Pancreas (tissue), 10 donors: ENCODE measurements at regions not wholly inside any gene's neighbourhood (a gene's known extent, or its start where the extent isn't known, plus 50 kb on each side); places are given as distances from the start of the nearest gene placed in this dataset.

Source experiments
- ATAC-seq, 4 donors: fragments of 200-7000 bp; cut with Tn5 transposase; one replicate each; pipeline versions ENCODE4 v1.8.0 to v1.9.1; 2020; ENCODE audit warnings: mild to moderate bottlenecking in 4 of 4, moderate library complexity in 4 of 4
- DNase-seq, 6 donors: peaks; one replicate each; pipeline ENCODE4 v3.0.0-alpha.2; 2020
- FAIRE-seq: peaks from 2 replicates; lab custom pipeline; 2012; peaks lifted over from hg19 to GRCh38; lab: Jason Lieb, UNC
- H3K27ac ChIP-seq, 4 donors: fragments of 200-600 bp; sonication (generic); 1 replicate in 3 of 4; 2 replicates in 1 of 4; pipeline versions ENCODE4 v1.5.0 to v1.8.0; 2020
- H3K27me3 ChIP-seq, 4 donors: fragments of 200-600 bp; one replicate each; pipeline ENCODE4 v1.8.0; 2021
- H3K36me3 ChIP-seq, 3 donors: fragments of 200-600 bp; sonication (generic) in 1 of 3; one replicate each; pipeline versions ENCODE4 v1.5.0 to v1.8.0; 2020 to 2021
- H3K4me1 ChIP-seq, 3 donors: fragments of 200-600 bp; one replicate each; pipeline ENCODE4 v1.8.0; 2021
- H3K4me3 ChIP-seq, 4 donors: fragments of 200-600 bp; sonication (generic) in 2 of 4; one replicate each; pipeline versions ENCODE4 v1.5.0 to v1.8.0; 2020 to 2021
- H3K9me3 ChIP-seq, 4 donors: fragments of 200-600 bp; one replicate each; pipeline ENCODE4 v1.8.0; 2021
- WGBS, 2 donors: extraction: QIAGEN DNeasy Blood & Tissue Kit; methylation state at CpG; one replicate each; pipeline ENCODE4 v1.1.7; 2013; 5-methylcytosine and 5-hydroxymethylcytosine counted together
- intact Hi-C, 3 donors: fragments of 100-400 bp; cut with DNase I; formaldehyde crosslinking; loops; one replicate each; pipeline versions ENCODE4 v1.11.1 to v1.14.2; 2022
- TF ChIP-seq, protein P1 (sequence below), 4 donors: fragments of 200-600 bp; sonication (generic) in 3 of 4; IDR thresholded peaks; one replicate each; pipeline versions ENCODE4 v1.5.0 to v1.8.0; 2021; ENCODE audit warnings: antibody characterized with exemption in 4 of 4
- donor health status: healthy with polysubstance abuse.
- donor health status: DM: no; HTN: no; CAD: no; lungs with moderate emphysema.
- donor health status: DM: no; HTN: no; CAD: no.
- donor health status: control.
- donor health status: control.
- donor health status: Bipolar disorder and iron deficiency.
- donor health status: DM: yes; HTN: yes; CAD: no.
- donor health status: DM: no; HTN: no; CAD: no.
- donor health status: DM: no; HTN: no; CAD: no.
- donor health status: DM: yes; HTN: yes; CAD: no.

DNA sequence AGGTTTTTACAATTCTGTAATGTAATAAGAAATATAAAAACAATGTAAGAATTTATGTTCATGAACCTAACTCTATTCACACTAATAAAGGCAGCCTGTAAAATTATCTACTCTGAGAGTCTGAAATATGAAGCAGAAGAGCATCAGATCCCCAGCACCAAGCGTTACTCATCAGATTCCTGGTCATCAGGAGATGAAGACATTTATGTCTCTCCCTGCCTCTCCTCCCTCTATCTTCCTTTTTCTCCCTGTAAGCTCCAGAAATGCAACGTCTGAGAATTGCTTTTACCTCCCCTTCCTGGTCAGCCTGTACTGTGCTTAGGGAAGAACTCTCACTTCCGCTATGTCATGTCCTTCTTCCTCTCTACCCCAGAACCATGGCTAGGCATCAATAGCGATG is 114.4 kb upstream of the SLIT3 start:
- intact Hi-C loops, result no loop called here

DNA sequence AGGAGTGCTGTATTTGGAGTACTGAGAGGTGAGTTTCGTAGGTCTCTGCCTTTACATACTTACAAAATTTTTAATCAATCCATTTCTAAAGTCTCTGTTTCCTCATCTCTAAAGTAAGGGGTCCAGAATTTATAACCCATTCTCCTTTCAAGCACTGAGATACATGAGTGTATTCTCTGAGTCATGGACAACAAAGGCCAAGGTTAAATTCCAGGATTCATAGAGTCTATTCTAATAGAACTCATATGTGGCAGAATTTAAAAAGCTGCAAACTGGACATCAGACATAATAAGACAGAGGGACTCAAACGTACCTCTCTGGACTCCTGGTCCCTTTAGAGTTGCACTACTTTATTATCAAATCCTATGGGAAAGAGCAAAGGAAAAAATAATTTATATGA is 112.5 kb upstream of the SLIT3 start:
- 54 to 64% methylated on average over 2 of the region's 2 CpGs for WGBS, 2 donors
- FAIRE-seq (no peak), DNase-seq (no peak), ATAC-seq (no peak)
- Histone ChIP-seq H3K27me3 (no peaks in the 10 kb centered on the region), H3K9me3 (no peaks in the 10 kb centered on the region), H3K27ac (no peak overlapping the region), H3K4me3 (no peak overlapping the region), H3K4me1 (no peaks in the 10 kb centered on the region), H3K36me3 (no peaks in the 10 kb centered on the region)
- intact Hi-C loops, result no loop called here
- TF ChIP-seq, protein P1, sequence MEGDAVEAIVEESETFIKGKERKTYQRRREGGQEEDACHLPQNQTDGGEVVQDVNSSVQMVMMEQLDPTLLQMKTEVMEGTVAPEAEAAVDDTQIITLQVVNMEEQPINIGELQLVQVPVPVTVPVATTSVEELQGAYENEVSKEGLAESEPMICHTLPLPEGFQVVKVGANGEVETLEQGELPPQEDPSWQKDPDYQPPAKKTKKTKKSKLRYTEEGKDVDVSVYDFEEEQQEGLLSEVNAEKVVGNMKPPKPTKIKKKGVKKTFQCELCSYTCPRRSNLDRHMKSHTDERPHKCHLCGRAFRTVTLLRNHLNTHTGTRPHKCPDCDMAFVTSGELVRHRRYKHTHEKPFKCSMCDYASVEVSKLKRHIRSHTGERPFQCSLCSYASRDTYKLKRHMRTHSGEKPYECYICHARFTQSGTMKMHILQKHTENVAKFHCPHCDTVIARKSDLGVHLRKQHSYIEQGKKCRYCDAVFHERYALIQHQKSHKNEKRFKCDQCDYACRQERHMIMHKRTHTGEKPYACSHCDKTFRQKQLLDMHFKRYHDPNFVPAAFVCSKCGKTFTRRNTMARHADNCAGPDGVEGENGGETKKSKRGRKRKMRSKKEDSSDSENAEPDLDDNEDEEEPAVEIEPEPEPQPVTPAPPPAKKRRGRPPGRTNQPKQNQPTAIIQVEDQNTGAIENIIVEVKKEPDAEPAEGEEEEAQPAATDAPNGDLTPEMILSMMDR (IDR thresholded peaks at IDR 0.05), result no peak

More for the DNA sequence above, 114.4 kb upstream of the SLIT3 start:
- no peaks in the 10 kb centered on the region for H3K36me3 ChIP-seq
- ATAC-seq (no peak), DNase-seq (no peak), FAIRE-seq (no peak)
- TF ChIP-seq, protein P1 (IDR thresholded peaks at IDR 0.05), result no peak
- H3K9me3 ChIP-seq, result no peaks in the 10 kb centered on the region
- no peaks in the 10 kb centered on the region for H3K27me3 ChIP-seq
- 46 to 57% methylated on average over 4 of the region's 4 CpGs for WGBS, 2 donors
- H3K4me3 ChIP-seq, result no peak overlapping the region
- no peak overlapping the region for H3K27ac ChIP-seq
- H3K4me1 ChIP-seq, result no peaks in the 10 kb centered on the region

DNA sequence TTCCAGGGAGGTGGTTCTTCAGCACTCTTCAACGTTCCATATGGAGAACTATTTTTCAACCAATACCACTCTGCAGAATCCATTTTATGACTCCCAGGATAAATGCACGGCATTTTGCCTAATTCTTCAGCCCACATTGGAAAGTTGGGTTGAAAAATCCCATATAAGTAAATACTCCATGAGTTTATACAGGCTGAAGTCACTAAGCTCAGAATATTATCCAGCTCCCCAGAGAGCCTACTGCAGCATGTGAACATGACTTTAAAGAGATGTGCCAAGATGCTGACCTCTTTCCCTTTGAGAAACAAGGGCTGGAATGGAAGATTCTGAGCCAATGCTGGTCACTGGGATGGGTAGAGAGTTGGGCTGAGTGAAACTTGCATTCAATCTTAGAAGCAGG is 111.9 kb upstream of the SLIT3 start:
- H3K4me1 ChIP-seq, result no peaks in the 10 kb centered on the region
- no peak overlapping the region for H3K27ac ChIP-seq
- TF ChIP-seq, protein P1 (IDR thresholded peaks at IDR 0.05), result no peak
- FAIRE-seq, result no peak
- intact Hi-C loops, result no loop called here
- H3K4me3 ChIP-seq, result no peak overlapping the region
- no peak for DNase-seq
- 54 to 68% methylated on average over 2 of the region's 2 CpGs for WGBS, 2 donors
- H3K27me3 ChIP-seq, result no peaks in the 10 kb centered on the region
- no peaks in the 10 kb centered on the region for H3K36me3 ChIP-seq
- ATAC-seq, result no peak
- no peaks in the 10 kb centered on the region for H3K9me3 ChIP-seq

DNA sequence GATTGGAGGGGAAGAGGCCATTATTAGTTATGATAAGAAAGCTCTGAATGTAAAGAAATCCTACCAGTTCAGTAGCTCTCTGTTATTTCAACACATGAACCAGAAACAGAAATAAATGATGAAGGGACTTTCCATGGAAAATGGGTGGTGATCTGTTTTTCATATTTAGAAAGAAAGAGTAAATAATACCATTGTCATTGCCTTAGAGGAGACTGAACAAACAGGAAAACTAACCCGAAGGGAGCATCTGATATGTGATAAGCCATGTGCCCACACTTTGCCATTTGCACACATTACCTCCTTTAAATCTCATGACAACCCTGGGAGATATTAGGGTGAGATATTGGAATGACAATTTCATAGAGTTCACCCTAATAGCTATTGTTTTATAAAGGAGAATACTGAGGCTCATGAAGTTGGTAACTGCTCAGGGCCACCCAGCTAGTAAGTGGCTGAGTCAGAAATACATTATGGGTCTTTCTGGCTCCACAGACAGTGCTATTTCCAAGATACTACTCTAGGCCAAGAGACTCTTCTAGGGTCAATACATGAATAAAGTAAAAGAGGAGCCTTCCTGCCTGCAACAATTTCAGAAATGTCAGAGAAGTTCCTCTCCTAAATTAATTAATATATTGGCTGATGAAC is 111.0 kb upstream of the SLIT3 start:
- intact Hi-C loops, result no loop called here
- no peak for FAIRE-seq
- DNase-seq, result no peak
- TF ChIP-seq, protein P1 (IDR thresholded peaks at IDR 0.05), result no peak
- no peak overlapping the region for H3K27ac ChIP-seq
- peak in 1 of 4 donors; percentile 12 for ATAC-seq
- no peak overlapping the region for H3K4me3 ChIP-seq
- H3K36me3 ChIP-seq, result no peaks in the 10 kb centered on the region
- H3K9me3 ChIP-seq, result no peaks in the 10 kb centered on the region
- no peaks in the 10 kb centered on the region for H3K27me3 ChIP-seq
- WGBS, 2 donors, result 37% methylated on average over 1 of the region's 1 CpG
- no peaks in the 10 kb centered on the region for H3K4me1 ChIP-seq

DNA sequence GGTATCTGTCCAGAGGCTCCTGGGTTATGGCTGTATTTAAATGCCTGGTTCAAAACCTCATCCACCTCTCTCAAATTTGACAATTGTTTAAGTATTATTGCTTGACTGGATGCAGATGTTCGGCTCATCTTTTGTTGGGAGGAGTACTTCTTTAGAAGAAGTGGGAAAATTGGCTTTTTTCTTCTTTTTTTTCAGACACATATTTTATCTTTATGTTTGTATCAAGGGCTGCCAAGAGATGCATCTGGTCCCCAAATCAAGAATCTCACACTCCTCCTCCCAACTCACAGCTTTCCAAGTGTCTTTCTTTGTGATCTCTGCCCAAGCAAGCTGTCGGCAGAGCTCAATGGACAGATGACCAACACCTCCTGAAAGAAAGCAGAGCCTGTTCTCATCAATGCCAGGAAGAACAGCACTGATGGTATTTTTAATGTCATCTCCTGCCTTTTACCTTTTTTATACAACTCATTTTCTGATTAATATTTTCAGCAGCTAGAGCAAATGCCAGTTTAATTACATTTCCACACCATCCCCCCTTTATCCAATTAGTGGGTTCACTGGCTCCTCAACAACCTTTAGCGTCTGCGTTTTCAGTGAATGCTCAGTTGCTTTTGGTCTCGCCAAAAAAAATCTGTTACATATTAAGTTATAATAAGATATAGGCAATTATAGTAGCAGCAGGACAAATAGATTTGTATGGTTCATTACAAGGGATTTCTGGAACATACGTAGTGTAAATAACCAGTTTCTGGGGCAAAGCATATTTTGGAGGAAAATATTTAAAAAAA is 110.3 kb upstream of the SLIT3 start:
- Histone ChIP-seq H3K27ac (no peak overlapping the region), H3K4me3 (no peak overlapping the region), H3K36me3 (no peaks in the 10 kb centered on the region), H3K9me3 (no peaks in the 10 kb centered on the region), H3K4me1 (no peaks in the 10 kb centered on the region), H3K27me3 (no peaks in the 10 kb centered on the region)
- no peak for FAIRE-seq
- no peak for DNase-seq
- WGBS, 2 donors, result 67 to 70% methylated on average over 6 of the region's 6 CpGs
- TF ChIP-seq, protein P1 (IDR thresholded peaks at IDR 0.05), result no peak
- no peak for ATAC-seq
- intact Hi-C loops, result no loop called here
